Breast epithelium (tissue), 4 donors: ENCODE measurements at regions not wholly inside any gene's neighbourhood (a gene's known extent, or its start where the extent isn't known, plus 50 kb on each side); places are given as distances from the start of the nearest gene placed in this dataset.

Experiments used
- DNase-seq, 2 donors: peaks; one replicate each; pipeline ENCODE4 v3.0.0-alpha.2; 2019; ENCODE audit warnings: low spot score in 2 of 2
- H3K27ac ChIP-seq, 2 donors: fragments of 200-600 bp; sonication (generic) in 1 of 2; one replicate each; pipeline ENCODE4 v1.5.1; 2016 to 2019; ENCODE audit warnings: mild to moderate bottlenecking in 1 of 2
- H3K27me3 ChIP-seq, 2 donors: fragments of 200-600 bp; sonication (generic) in 1 of 2; one replicate each; pipeline versions ENCODE4 v1.5.1 to v1.6.0; 2017 to 2019; ENCODE audit warnings: control low read depth in 1 of 2, mild to moderate bottlenecking in 1 of 2
- H3K36me3 ChIP-seq: fragments of 200-600 bp; one replicate; pipeline ENCODE4 v1.5.1; 2019
- H3K4me1 ChIP-seq, 2 donors: fragments of 200-600 bp; sonication (generic); one replicate each; pipeline ENCODE4 v1.5.1; 2016 to 2019; ENCODE audit warnings: control low read depth in 1 of 2
- H3K4me3 ChIP-seq, 3 donors: fragments of 200-600 bp; sonication (generic); 1 replicate in 2 of 3; 2 replicates in 1 of 3; pipeline ENCODE4 v1.5.1; 2016 to 2019; ENCODE audit warnings: mild to moderate bottlenecking in 3 of 3, moderate library complexity in 2 of 3
- H3K9me3 ChIP-seq, 2 donors: fragments of 200-600 bp; sonication (generic) in 1 of 2; one replicate each; pipeline ENCODE4 v1.5.1; 2016 to 2019; ENCODE audit warnings: control low read depth in 1 of 2
- POLR2A ChIP-seq: fragments of 450-650 bp; IDR thresholded peaks from one replicate; pipeline ENCODE4 v1.6.1; 2016; ENCODE audit warnings: antibody characterized with exemption, mild to moderate bottlenecking, moderate library complexity
- POLR2AphosphoS5 ChIP-seq, 3 donors: sonication (generic); formaldehyde crosslinking; IDR thresholded peaks; one replicate each; pipeline ENCODE4 v1.6.1; 2017; ENCODE audit warnings: antibody characterized with exemption in 3 of 3
- intact Hi-C: fragments of 100-400 bp; cut with DNase I; formaldehyde crosslinking; loops from one replicate; pipeline ENCODE4 v1.15.1; 2023; ENCODE audit warnings: low total_unique reads
- TF ChIP-seq, protein P1 (sequence below), 3 donors: fragments of 450-650 bp; IDR thresholded peaks; one replicate each; pipeline ENCODE4 v1.5.1; 2016 to 2017; ENCODE audit warnings: antibody characterized with exemption in 3 of 3, mild to moderate bottlenecking in 3 of 3, moderate library complexity in 3 of 3

DNA sequence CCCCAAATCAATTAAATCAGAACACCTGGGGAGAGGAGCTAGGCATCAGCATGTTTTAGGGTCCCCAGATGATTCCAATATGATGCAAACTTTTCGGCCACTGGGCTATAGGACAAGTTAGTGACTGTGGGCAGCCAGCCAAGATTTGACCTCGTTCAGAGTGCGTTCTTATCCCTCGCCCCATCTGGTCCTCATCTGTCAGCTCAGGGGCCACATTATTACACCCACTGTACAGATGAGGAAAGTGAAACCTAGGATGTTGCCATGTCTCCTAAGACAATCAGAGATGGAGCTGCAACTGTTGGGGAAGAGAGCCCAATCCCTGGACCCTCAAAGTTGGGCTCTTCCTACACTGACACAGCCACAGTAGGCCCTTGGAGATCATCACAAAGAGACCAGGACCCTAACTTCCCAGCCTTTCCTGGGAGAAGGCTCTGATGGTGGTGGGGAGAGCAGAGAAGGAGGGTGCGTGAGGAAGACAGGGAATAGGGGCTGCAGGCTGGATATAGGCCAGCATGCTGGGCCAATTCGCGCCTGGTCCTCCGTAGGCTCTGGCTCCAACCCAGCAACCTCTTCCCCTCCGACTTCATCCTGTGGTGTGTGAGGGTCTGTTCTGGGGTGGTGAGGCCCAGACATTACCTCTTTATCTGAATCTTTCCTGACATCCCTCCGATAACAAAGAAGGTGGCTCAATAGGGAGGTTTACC, 109.4 kb upstream of the ZMIZ1 start:
- H3K4me3 ChIP-seq = no peak overlapping the region
- TF ChIP-seq, protein P1, sequence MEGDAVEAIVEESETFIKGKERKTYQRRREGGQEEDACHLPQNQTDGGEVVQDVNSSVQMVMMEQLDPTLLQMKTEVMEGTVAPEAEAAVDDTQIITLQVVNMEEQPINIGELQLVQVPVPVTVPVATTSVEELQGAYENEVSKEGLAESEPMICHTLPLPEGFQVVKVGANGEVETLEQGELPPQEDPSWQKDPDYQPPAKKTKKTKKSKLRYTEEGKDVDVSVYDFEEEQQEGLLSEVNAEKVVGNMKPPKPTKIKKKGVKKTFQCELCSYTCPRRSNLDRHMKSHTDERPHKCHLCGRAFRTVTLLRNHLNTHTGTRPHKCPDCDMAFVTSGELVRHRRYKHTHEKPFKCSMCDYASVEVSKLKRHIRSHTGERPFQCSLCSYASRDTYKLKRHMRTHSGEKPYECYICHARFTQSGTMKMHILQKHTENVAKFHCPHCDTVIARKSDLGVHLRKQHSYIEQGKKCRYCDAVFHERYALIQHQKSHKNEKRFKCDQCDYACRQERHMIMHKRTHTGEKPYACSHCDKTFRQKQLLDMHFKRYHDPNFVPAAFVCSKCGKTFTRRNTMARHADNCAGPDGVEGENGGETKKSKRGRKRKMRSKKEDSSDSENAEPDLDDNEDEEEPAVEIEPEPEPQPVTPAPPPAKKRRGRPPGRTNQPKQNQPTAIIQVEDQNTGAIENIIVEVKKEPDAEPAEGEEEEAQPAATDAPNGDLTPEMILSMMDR (IDR thresholded peaks at IDR 0.05) = no peak
- TF ChIP-seq POLR2A = no peak
- no peak for TF ChIP-seq POLR2AphosphoS5 (IDR thresholded peaks at IDR 0.05)
- intact Hi-C loops = no loop called here
- no peaks in the 10 kb centered on the region for H3K36me3 ChIP-seq
- H3K4me1 ChIP-seq = peaks cover 0 to 8% of the 10 kb centered on the region in 2 donors
- no peaks in the 10 kb centered on the region for H3K27me3 ChIP-seq
- no peak for DNase-seq
- H3K9me3 ChIP-seq = no peaks in the 10 kb centered on the region
- no peak overlapping the region for H3K27ac ChIP-seq

DNA sequence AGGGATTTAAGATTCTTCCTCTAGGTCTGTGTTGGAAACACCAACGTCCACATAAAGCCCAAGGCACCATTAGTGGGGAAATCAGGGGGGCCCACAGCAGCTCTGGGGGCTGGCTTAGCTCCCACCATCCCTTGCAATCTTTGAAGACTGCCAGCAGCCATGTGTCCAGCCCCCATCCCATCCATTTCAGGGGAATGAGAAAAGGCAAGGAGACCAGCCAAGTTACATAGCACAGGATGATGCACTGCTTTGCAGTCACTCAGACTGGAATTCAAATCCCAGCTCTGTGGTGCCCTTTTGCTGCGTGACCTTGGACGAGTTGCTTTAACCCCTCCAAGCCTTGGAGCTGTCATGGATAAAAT, 108.9 kb upstream of the ZMIZ1 start:
- H3K4me1 ChIP-seq = peaks cover 0 to 13% of the 10 kb centered on the region in 2 donors
- DNase-seq = no peak
- H3K27ac ChIP-seq = no peak overlapping the region
- TF ChIP-seq, protein P1 (IDR thresholded peaks at IDR 0.05) = no peak
- TF ChIP-seq POLR2AphosphoS5 (IDR thresholded peaks at IDR 0.05) (no peak), POLR2A (no peak)
- H3K4me3 ChIP-seq = no peak overlapping the region
- H3K36me3 ChIP-seq = no peaks in the 10 kb centered on the region
- intact Hi-C loops = no loop called here
- H3K27me3 ChIP-seq = no peaks in the 10 kb centered on the region
- H3K9me3 ChIP-seq = no peaks in the 10 kb centered on the region

DNA sequence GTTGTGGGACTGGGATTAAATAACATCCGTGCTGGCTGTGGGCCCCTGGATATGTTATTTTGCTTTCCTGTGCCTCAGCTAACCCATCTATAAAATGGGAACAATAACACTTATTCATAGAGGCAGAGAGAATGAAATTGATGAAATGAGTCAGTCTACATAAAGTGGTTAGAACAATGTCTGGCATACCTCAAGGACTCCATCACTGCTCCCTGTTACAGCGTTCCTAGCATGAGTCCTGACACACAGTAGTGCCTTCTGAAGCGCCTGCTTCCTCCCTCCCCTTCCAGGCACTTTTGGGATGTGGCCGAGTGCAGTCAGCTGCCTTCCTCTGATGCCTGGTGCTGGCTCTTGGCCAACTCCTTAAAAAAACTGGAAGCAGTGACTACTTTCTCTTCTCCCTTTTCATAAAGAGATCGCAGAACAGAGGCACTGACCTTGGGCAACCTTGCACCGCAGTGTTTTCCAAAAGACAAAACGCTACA, 108.4 kb upstream of the ZMIZ1 start:
- no peak overlapping the region for H3K4me3 ChIP-seq
- peak in 1 of 2 donors; percentile 62 for DNase-seq
- peak in 2 of 3 donors; percentile 34 to 44 for TF ChIP-seq POLR2AphosphoS5 (IDR thresholded peaks at IDR 0.05)
- no peak for TF ChIP-seq POLR2A
- TF ChIP-seq, protein P1 (IDR thresholded peaks at IDR 0.05) = no peak
- no peaks in the 10 kb centered on the region for H3K9me3 ChIP-seq
- intact Hi-C loops = no loop called here
- peaks cover 0 to 14% of the 10 kb centered on the region in 2 donors for H3K4me1 ChIP-seq
- no peaks in the 10 kb centered on the region for H3K27me3 ChIP-seq
- peak overlapping the region in 1 of 2 donors; percentile 1 for H3K27ac ChIP-seq
- H3K36me3 ChIP-seq = no peaks in the 10 kb centered on the region

DNA sequence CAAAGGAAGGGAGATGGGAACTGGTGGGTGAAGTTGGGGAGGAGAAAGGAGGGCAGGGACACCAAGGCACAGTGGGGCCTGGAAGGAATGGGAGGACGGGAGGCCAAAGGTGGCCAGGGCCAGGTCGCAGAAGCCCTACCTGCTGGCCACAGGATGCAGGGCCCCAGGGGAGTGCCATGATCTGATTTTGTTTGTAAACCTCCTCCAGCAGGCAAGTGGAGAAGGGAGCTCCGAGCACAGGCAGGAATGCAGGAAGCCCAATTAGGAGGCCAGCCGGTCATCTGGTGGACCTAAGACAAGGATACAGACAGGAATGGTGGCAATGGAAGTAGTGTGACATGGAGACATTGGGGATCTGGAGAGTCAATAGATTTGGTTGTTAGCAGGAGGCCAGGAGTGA, 107.0 kb upstream of the ZMIZ1 start:
- no peak for TF ChIP-seq POLR2A
- TF ChIP-seq, protein P1 (IDR thresholded peaks at IDR 0.05) = no peak
- TF ChIP-seq POLR2AphosphoS5 (IDR thresholded peaks at IDR 0.05) = no peak
- Histone ChIP-seq H3K36me3 (no peaks in the 10 kb centered on the region), H3K27ac (no peak overlapping the region), H3K27me3 (no peaks in the 10 kb centered on the region), H3K4me1 (peaks cover 0 to 14% of the 10 kb centered on the region in 2 donors), H3K9me3 (no peaks in the 10 kb centered on the region), H3K4me3 (no peak overlapping the region)
- intact Hi-C loops = no loop called here
- DNase-seq = no peak
